ENCODE measurements at regions not wholly inside any gene's neighbourhood (a gene's known extent, or its start where the extent isn't known, plus 50 kb on each side); places are given as distances from the start of the nearest gene placed in this dataset.

DNA sequence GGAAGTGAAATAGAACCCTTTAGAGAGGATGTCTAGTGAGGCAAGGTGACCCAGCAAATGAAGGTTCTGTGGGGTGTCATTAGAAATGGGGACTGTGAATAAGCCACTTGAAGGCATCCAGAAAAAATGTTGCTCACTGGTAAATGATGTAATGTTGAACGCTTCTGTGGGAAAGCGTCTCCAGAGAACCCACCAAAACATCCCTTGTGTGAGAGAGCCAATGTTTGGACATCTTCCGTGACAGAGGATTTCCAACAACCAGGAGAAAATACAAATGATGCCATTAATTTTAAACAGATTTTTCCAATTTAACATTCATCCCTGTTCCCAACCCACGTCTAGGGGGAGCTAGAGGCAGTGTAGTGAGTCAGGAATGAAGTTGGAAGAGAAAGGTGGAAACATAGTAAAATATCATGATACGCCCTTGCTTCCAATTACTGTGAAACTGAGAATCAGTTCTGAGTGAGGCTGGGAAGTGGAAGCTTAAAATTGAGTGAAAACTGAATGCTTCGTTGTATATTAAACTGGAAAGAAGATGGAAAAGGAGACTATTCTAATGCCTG, 584.2 kb downstream of the CD109 start:
- TF ChIP-seq EZH2 (IDR thresholded peaks at IDR 0.05; ENCODE audit: low read depth, unreplicated experiment) (no peak), ZNF114 (CRISPR knock-in tag; IDR thresholded peaks at IDR 0.05) (no peak), EZH2phosphoT487 (IDR thresholded peaks at IDR 0.05; ENCODE audit: unreplicated experiment) (no peak), POLR2AphosphoS5 (IDR thresholded peaks at IDR 0.05; ENCODE audit: low read depth) (no peak), JUNB (IDR thresholded peaks at IDR 0.05; ENCODE audit: unreplicated experiment) (no peak)
- TF ChIP-seq, protein P1, sequence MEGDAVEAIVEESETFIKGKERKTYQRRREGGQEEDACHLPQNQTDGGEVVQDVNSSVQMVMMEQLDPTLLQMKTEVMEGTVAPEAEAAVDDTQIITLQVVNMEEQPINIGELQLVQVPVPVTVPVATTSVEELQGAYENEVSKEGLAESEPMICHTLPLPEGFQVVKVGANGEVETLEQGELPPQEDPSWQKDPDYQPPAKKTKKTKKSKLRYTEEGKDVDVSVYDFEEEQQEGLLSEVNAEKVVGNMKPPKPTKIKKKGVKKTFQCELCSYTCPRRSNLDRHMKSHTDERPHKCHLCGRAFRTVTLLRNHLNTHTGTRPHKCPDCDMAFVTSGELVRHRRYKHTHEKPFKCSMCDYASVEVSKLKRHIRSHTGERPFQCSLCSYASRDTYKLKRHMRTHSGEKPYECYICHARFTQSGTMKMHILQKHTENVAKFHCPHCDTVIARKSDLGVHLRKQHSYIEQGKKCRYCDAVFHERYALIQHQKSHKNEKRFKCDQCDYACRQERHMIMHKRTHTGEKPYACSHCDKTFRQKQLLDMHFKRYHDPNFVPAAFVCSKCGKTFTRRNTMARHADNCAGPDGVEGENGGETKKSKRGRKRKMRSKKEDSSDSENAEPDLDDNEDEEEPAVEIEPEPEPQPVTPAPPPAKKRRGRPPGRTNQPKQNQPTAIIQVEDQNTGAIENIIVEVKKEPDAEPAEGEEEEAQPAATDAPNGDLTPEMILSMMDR (conservative IDR thresholded peaks at IDR 0.05; ENCODE audit: low read depth in 2 of 2) = peak; percentile 71 to 72
- TF ChIP-seq, protein P2, sequence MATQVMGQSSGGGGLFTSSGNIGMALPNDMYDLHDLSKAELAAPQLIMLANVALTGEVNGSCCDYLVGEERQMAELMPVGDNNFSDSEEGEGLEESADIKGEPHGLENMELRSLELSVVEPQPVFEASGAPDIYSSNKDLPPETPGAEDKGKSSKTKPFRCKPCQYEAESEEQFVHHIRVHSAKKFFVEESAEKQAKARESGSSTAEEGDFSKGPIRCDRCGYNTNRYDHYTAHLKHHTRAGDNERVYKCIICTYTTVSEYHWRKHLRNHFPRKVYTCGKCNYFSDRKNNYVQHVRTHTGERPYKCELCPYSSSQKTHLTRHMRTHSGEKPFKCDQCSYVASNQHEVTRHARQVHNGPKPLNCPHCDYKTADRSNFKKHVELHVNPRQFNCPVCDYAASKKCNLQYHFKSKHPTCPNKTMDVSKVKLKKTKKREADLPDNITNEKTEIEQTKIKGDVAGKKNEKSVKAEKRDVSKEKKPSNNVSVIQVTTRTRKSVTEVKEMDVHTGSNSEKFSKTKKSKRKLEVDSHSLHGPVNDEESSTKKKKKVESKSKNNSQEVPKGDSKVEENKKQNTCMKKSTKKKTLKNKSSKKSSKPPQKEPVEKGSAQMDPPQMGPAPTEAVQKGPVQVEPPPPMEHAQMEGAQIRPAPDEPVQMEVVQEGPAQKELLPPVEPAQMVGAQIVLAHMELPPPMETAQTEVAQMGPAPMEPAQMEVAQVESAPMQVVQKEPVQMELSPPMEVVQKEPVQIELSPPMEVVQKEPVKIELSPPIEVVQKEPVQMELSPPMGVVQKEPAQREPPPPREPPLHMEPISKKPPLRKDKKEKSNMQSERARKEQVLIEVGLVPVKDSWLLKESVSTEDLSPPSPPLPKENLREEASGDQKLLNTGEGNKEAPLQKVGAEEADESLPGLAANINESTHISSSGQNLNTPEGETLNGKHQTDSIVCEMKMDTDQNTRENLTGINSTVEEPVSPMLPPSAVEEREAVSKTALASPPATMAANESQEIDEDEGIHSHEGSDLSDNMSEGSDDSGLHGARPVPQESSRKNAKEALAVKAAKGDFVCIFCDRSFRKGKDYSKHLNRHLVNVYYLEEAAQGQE (IDR thresholded peaks at IDR 0.05; ENCODE audit: unreplicated experiment) = no peak

Data from GM23338 (cell line).